Stimulated activated effector memory CD8-positive, alpha-beta T cell treated with anti-CD3 and anti-CD28 coated beads, Interleukin-12 subunit alpha, Interleukin-12 subunit beta, amount 100 ng/mL, for 72 hours (primary cell): ENCODE measurements at regions not wholly inside any gene's neighbourhood (a gene's known extent, or its start where the extent isn't known, plus 50 kb on each side); places are given as distances from the start of the nearest gene placed in this dataset.
"Not testable (repeated sequence)": the region's sequence is repeated elsewhere in the genome, so short reads cannot be mapped to it uniquely, and the experiment has no call there.

Source experiments
- ATAC-seq: fragments of 150-1000 bp; cut with Tn5 transposase; 2 replicates; pipeline ENCODE4 v1.10.0; 2021
- DNase-seq, 2 donors: peaks; one replicate each; pipeline ENCODE4 v3.0.0; 2021 to 2022; ENCODE audit warnings: low spot score in 2 of 2
- H3K27ac Mint-ChIP-seq: one replicate; pipeline ENCODE4 v1.8.0; 2022; ENCODE audit warnings: mild to moderate bottlenecking, mixed read lengths
- H3K36me3 Mint-ChIP-seq: one replicate; pipeline ENCODE4 v1.8.0; 2022; ENCODE audit warnings: mild to moderate bottlenecking, mixed read lengths
- H3K4me1 Mint-ChIP-seq: one replicate; pipeline ENCODE4 v1.8.0; 2022; ENCODE audit warnings: mixed read lengths
- H3K4me3 Mint-ChIP-seq: one replicate; pipeline ENCODE4 v1.8.0; 2022; ENCODE audit warnings: mild to moderate bottlenecking, mixed read lengths
- H3K9me3 Mint-ChIP-seq: one replicate; pipeline ENCODE4 v1.8.0; 2022; ENCODE audit warnings: mixed read lengths

- H3K9me3 Mint-ChIP-seq: no peaks in the 10 kb centered on the region
- no peaks in the 10 kb centered on the region for H3K36me3 Mint-ChIP-seq
- no peak overlapping the region for H3K4me3 Mint-ChIP-seq
- ATAC-seq: no peak
- DNase-seq: no peak
- no peak overlapping the region for H3K27ac Mint-ChIP-seq
- no peaks in the 10 kb centered on the region for H3K4me1 Mint-ChIP-seq
Measured at GRCh38 chr3:197372047-197372661, 73.7 kb upstream of the DLG1 start.

- no peaks in the 10 kb centered on the region for H3K9me3 Mint-ChIP-seq
- ATAC-seq: no peak
- no peak overlapping the region for H3K4me3 Mint-ChIP-seq
- no peaks in the 10 kb centered on the region for H3K36me3 Mint-ChIP-seq
- no peaks in the 10 kb centered on the region for H3K4me1 Mint-ChIP-seq
- DNase-seq: no peak
- H3K27ac Mint-ChIP-seq: no peak overlapping the region
Measured at GRCh38 chr3:197371591-197372046, 73.2 kb upstream of the DLG1 start.

DNA sequence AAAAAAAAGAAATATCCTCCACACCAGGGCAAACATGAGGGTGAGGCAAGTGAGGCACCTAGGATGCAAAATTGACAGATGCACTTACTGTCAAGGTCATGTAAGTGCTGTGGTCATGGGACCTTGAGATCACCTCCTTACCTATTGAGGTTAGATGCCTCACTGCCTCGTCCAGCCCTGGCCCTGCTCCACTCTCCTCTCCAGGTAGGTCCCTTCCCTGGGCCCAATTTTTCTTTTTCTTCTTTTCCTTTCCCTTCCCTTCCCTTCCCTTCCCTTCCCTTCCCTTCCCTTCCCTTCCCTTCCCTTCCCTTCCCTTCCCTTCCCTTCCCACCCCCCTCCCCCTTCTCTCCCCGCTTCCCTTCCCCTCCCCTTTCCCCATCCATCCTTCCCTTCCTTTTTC is 71.1 kb upstream of the DLG1 start:
- ATAC-seq (no peak), DNase-seq (no peak)
- no peak overlapping the region for H3K4me3 Mint-ChIP-seq
- no peaks in the 10 kb centered on the region for H3K9me3 Mint-ChIP-seq
- H3K4me1 Mint-ChIP-seq: no peaks in the 10 kb centered on the region
- H3K36me3 Mint-ChIP-seq: no peaks in the 10 kb centered on the region
- H3K27ac Mint-ChIP-seq: no peak overlapping the region

GRCh38 chr3:197368821-197369220 is 70.4 kb upstream of the DLG1 start:
- H3K36me3 Mint-ChIP-seq: no peaks in the 10 kb centered on the region
- H3K27ac Mint-ChIP-seq: no peak overlapping the region
- DNase-seq (no peak), ATAC-seq (no peak)
- H3K4me3 Mint-ChIP-seq: no peak overlapping the region
- no peaks in the 10 kb centered on the region for H3K9me3 Mint-ChIP-seq
- no peaks in the 10 kb centered on the region for H3K4me1 Mint-ChIP-seq

DNA sequence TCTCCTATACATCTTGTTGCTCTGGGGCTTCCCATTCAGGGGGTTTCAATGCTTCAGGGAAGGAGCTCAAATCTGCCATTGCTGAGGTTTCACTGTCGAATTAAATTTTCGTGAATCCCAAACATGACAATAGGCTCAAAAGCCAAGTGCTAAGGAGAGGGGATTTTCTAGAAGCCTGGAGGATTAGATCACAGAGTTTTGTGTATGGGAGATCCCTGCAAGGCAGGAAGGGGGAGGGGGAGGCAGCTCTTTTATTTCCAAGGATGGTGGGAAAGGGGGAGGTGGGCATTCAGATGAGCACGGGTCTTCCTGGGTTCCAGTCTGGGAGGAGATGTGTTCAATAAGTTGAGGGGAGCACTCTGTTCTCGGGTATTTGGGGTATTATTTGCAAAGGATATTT is 69.9 kb upstream of the DLG1 start:
- DNase-seq (no peak), ATAC-seq (no peak)
- H3K4me1 Mint-ChIP-seq: no peaks in the 10 kb centered on the region
- H3K27ac Mint-ChIP-seq: no peak overlapping the region
- H3K36me3 Mint-ChIP-seq: no peaks in the 10 kb centered on the region
- H3K9me3 Mint-ChIP-seq: no peaks in the 10 kb centered on the region
- no peak overlapping the region for H3K4me3 Mint-ChIP-seq

- Mint-ChIP-seq H3K4me1 (no peaks in the 10 kb centered on the region), H3K9me3 (no peaks in the 10 kb centered on the region), H3K36me3 (no peaks in the 10 kb centered on the region), H3K4me3 (no peak overlapping the region), H3K27ac (no peak overlapping the region)
- DNase-seq (no peak), ATAC-seq (no peak)
Measured at GRCh38 chr3:197367081-197367780, 68.8 kb upstream of the DLG1 start.

DNA sequence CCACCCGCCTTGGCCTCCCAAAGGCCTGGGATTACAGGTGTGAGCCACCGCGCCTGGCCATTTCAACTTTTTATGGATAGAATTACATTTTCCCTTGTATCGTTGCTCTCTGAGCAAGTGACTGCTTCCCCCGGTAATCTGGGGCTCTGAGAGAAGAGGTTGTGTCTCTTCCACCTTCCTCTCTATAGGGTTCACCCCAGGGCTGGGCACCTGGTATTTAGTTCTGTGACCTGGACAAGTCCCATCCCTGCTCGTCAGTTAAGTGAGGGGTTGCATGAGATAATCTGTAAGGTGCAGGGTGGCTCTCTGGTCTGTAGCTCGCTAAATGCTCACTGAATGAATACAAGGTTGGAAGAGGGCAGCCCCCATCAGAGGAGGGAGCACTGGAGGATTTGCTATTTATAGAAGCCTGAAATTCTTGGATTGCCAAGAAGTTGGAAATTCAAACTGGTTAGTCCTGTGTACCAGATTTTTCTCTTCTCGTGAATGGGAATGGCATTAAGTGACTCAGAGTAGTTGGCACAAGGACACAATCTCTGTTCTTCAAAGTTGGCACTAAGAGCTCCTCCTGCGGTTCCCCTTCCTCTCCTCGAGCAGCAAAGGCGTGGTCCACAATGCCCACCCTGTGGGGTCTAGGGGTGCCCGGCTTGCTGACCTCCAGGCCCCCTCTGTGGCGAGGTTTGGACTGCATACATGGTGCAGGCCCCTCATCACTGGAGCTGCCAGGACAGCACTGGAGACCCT is 68.1 kb upstream of the DLG1 start:
- Mint-ChIP-seq H3K36me3 (no peaks in the 10 kb centered on the region), H3K9me3 (no peaks in the 10 kb centered on the region), H3K27ac (no peak overlapping the region), H3K4me3 (no peak overlapping the region), H3K4me1 (no peaks in the 10 kb centered on the region)
- DNase-seq (no peak), ATAC-seq (no peak)

DNA sequence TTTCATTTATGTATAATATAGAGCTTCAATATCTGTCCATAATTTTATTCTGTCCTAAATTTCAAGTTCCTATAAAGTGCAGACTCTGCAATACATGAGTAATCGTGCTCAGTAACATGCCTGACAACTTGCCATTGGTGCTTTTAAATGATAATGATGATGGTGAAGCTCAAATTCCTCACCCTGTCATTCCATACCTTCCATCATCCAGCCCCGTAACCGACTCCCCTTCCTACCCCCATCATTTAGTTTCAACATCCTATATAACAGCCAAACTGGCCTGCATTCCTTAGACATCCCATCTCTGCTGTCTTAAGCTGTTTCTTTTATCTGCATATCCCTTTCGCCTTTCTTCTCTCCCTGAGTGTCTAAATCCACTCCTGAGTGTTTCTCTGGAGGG is 67.2 kb upstream of the DLG1 start:
- Mint-ChIP-seq H3K4me3 (no peak overlapping the region), H3K27ac (no peak overlapping the region), H3K36me3 (no peaks in the 10 kb centered on the region), H3K4me1 (no peaks in the 10 kb centered on the region), H3K9me3 (peaks cover 3% of the 10 kb centered on the region)
- DNase-seq: no peak
- ATAC-seq: no peak

DNA sequence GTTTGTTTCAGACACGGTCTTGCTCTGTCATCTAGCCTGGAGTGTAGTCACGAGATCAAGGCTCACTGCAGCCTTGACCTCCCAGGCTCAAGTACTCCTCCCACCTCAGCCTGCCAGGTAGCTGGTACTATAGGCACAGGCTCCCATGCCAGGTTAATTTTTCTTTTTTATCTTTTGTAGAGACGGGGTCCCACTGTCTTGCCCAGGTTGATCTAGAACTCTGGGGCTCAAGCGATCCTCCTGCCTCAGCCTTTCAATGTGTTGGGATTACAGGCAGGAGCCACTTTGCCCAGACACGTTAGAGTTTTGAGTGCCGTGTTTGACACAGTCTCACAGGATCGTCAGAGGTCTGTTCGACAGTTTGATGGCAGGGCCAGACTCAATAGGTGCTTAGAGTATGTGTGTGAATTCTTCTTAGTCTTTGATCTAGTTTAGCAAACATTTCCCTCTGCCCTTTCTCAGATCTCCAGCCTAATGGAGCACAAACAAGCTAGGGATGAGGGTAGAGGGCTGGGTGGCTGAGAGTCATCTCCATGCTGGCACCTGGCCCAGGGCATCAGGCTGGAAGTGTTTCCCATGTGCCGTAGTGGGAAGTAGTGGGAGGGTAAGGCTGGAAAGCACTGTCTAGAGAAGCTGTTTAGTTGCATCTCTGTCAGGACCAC is 66.1 kb upstream of the DLG1 start:
- no peaks in the 10 kb centered on the region for H3K4me1 Mint-ChIP-seq
- peaks cover 12% of the 10 kb centered on the region for H3K9me3 Mint-ChIP-seq
- DNase-seq (no peak), ATAC-seq (no peak)
- H3K36me3 Mint-ChIP-seq: no peaks in the 10 kb centered on the region
- no peak overlapping the region for H3K4me3 Mint-ChIP-seq
- H3K27ac Mint-ChIP-seq: no peak overlapping the region

DNA sequence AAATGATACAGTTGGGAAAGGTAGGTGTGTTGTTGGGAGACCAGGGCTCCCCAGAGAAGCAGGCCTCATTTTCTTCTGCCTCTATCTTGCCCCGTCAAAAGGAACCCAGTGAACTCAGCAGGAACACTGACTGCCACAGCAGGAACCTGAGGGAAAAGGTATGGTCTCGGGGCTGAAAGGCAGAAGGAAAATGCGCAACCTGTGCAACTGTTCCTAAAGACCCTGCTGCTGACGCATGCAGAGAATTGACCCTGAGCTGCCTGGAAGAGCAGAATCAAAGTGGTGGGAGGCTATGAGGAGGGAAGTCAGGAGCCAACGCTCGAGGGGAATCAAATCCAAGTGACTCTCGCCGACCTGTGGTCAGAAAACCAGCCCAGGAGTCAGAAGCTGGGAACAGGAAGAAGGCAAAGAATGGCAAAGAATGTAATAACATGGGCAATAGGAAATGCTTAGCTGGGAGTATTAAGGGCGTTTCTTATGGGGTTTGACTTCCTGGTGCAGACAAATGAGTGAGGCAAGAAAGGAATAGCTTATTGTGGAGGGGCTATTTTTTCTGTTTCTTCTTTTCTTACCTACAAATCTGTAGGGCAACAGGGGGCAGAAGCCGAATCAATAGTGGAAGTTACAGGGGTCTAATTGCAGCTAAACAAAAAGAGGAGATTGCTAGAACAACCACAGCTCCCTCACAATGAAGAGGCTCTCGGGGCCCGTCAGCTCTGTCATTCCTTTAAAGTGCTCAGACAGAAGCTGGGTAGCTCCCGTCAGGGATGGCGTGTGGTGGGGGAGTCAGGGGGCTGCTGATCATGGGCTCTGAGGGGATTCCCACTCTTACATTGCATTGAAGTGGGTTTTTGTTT is 65.4 kb upstream of the DLG1 start:
- DNase-seq (no peak), ATAC-seq (no peak)
- H3K4me1 Mint-ChIP-seq: no peaks in the 10 kb centered on the region
- H3K9me3 Mint-ChIP-seq: peaks cover 15% of the 10 kb centered on the region
- H3K4me3 Mint-ChIP-seq: no peak overlapping the region
- H3K36me3 Mint-ChIP-seq: no peaks in the 10 kb centered on the region
- no peak overlapping the region for H3K27ac Mint-ChIP-seq

GRCh38 chr3:197362081-197362480 is 63.7 kb upstream of the DLG1 start:
- ATAC-seq: no peak
- peaks cover 15% of the 10 kb centered on the region for H3K9me3 Mint-ChIP-seq
- no peak overlapping the region for H3K4me3 Mint-ChIP-seq
- H3K4me1 Mint-ChIP-seq: no peaks in the 10 kb centered on the region
- no peak for DNase-seq
- no peaks in the 10 kb centered on the region for H3K36me3 Mint-ChIP-seq
- H3K27ac Mint-ChIP-seq: no peak overlapping the region

DNA sequence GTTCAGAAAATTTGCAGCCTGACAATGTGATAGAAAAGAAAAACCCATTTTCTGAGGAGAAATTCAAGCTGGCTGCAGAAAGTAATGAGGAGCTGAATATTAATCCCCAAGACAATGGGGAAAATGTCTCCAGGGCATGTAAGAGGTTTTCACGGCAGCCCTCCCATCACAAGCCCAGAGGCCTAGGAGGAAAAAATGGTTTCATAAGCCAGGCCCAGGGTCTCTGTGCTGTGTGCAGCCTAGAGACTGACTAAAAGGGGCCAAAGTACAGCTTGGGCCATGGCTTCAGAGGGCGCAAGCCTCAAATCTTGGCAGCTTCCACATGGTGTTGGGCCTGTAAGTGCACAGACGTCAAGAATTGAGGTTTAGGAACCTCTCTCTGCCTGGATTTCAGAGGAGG is 61.7 kb upstream of the DLG1 start:
- peaks cover 15% of the 10 kb centered on the region for H3K9me3 Mint-ChIP-seq
- H3K27ac Mint-ChIP-seq: not testable (repeated sequence)

DNA sequence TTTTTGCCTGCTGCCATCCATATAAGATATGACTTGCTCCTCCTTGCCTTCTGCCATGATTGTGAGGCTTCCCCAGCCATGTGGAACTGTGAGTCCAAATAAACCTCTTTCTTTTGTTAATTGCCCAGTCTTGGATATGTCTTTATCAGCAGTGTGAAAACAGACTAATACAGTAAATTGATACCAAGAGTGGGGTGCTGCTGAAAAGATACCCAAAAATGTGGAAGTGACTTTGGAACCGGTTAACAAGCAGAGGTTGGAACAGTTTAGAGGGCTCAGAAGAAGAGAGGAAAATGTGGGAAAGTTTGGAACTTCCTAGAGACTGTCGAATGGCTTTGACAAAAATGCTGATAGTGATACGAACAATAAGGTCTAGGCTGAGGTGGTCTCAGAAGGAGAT is 61.1 kb upstream of the DLG1 start:
- H3K9me3 Mint-ChIP-seq: peaks cover 15% of the 10 kb centered on the region
- H3K27ac Mint-ChIP-seq, H3K4me1 Mint-ChIP-seq, DNase-seq, H3K36me3 Mint-ChIP-seq, ATAC-seq, H3K4me3 Mint-ChIP-seq: not testable (repeated sequence)

More for the DNA sequence above, 61.7 kb upstream of the DLG1 start:
- not testable (repeated sequence) for H3K36me3 Mint-ChIP-seq, DNase-seq, ATAC-seq, H3K4me1 Mint-ChIP-seq, H3K4me3 Mint-ChIP-seq

GRCh38 chr3:197356741-197357140 is 58.3 kb upstream of the DLG1 start:
- H3K36me3 Mint-ChIP-seq: no peaks in the 10 kb centered on the region
- no peaks in the 10 kb centered on the region for H3K4me1 Mint-ChIP-seq
- H3K4me3 Mint-ChIP-seq: no peak overlapping the region
- ATAC-seq: no peak
- peaks cover 15% of the 10 kb centered on the region for H3K9me3 Mint-ChIP-seq
- H3K27ac Mint-ChIP-seq: no peak overlapping the region
- no peak for DNase-seq

GRCh38 chr3:197356275-197356674 is 57.9 kb upstream of the DLG1 start:
- Mint-ChIP-seq H3K9me3 (peaks cover 13% of the 10 kb centered on the region), H3K36me3 (no peaks in the 10 kb centered on the region), H3K4me3 (no peak overlapping the region), H3K4me1 (no peaks in the 10 kb centered on the region), H3K27ac (no peak overlapping the region)
- DNase-seq: no peak
- ATAC-seq: peak; percentile 13
